ENCODE measurements at regions not wholly inside any gene's neighbourhood (a gene's known extent, or its start where the extent isn't known, plus 50 kb on each side); places are given as distances from the start of the nearest gene placed in this dataset.

DNA sequence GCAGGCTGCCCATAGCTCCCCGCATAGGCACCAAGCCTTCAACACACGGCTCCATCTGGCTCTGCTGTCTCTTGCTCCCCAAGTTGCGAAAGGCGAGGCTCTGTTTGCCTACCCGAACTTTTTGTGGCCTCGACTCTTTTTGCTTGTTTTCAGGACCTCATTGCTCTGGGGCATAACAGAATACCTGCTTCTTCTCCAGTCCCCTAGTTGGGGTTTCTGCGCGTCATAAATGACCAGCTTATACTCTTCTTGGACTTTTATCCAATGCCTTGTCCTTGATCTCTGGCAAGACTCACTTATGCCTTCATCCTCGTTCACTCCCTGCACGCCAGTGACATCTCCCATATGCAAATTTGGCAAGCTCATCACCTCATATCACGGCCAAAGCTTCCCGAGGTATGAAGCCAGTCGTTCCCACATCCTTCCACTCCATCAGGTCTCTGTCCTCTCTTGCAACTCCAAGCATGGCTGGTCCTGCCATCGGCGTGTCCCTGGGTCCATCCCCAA, 238.8 kb upstream of the ADAMTS16 start:
- TF ChIP-seq, protein P1, sequence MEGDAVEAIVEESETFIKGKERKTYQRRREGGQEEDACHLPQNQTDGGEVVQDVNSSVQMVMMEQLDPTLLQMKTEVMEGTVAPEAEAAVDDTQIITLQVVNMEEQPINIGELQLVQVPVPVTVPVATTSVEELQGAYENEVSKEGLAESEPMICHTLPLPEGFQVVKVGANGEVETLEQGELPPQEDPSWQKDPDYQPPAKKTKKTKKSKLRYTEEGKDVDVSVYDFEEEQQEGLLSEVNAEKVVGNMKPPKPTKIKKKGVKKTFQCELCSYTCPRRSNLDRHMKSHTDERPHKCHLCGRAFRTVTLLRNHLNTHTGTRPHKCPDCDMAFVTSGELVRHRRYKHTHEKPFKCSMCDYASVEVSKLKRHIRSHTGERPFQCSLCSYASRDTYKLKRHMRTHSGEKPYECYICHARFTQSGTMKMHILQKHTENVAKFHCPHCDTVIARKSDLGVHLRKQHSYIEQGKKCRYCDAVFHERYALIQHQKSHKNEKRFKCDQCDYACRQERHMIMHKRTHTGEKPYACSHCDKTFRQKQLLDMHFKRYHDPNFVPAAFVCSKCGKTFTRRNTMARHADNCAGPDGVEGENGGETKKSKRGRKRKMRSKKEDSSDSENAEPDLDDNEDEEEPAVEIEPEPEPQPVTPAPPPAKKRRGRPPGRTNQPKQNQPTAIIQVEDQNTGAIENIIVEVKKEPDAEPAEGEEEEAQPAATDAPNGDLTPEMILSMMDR (IDR thresholded peaks at IDR 0.05): no peak
- TF ChIP-seq EP300 (IDR thresholded peaks at IDR 0.05): no peak

Data from ovary (tissue), 3 donors.